Esophagus muscularis mucosa (tissue), 4 donors: ENCODE measurements at regions not wholly inside any gene's neighbourhood (a gene's known extent, or its start where the extent isn't known, plus 50 kb on each side); places are given as distances from the start of the nearest gene placed in this dataset.
"Not testable (repeated sequence)": the region's sequence is repeated elsewhere in the genome, so short reads cannot be mapped to it uniquely, and the experiment has no call there.

Experiments
- DNase-seq: peaks from one replicate; pipeline ENCODE4 v3.0.0-alpha.2; 2017; ENCODE audit errors: extremely low spot score
- H3K27ac ChIP-seq, 4 donors: fragments of 200-600 bp; sonication (generic); replicated peaks in 1 of 4; 1 replicate in 3 of 4; 2 replicates in 1 of 4; pipeline ENCODE4 v1.5.1; 2016 to 2019; ENCODE audit warnings: mild to moderate bottlenecking in 1 of 4
- H3K27me3 ChIP-seq, 4 donors: fragments of 200-600 bp; sonication (generic); one replicate each; pipeline versions ENCODE4 v1.5.1 to v1.6.0; 2016 to 2019
- H3K36me3 ChIP-seq, 4 donors: fragments of 200-600 bp; sonication (generic); one replicate each; pipeline ENCODE4 v1.5.1; 2016 to 2019
- H3K4me1 ChIP-seq, 4 donors: fragments of 200-600 bp; sonication (generic); one replicate each; pipeline ENCODE4 v1.5.1; 2016 to 2019
- H3K4me3 ChIP-seq, 4 donors: fragments of 200-600 bp; sonication (generic); 1 replicate in 2 of 4; 2 replicates in 2 of 4; pipeline ENCODE4 v1.5.1; 2016 to 2019; ENCODE audit warnings: mild to moderate bottlenecking in 4 of 4, moderate library complexity in 1 of 4
- H3K9me3 ChIP-seq, 4 donors: fragments of 200-600 bp; sonication (generic); 1 replicate in 3 of 4; 2 replicates in 1 of 4; pipeline ENCODE4 v1.5.1; 2016 to 2019
- POLR2AphosphoS5 ChIP-seq, 2 donors: sonication (generic); formaldehyde crosslinking; IDR thresholded peaks; one replicate each; pipeline ENCODE4 v1.6.1; 2017; ENCODE audit warnings: antibody characterized with exemption in 2 of 2
- WGBS: methylation state at CpG from one replicate; pipeline ENCODE4 v1.1.5; 2018; 5-methylcytosine and 5-hydroxymethylcytosine counted together
- intact Hi-C: fragments of 100-400 bp; cut with DNase I; formaldehyde crosslinking; loops from one replicate; pipeline ENCODE4 v1.15.1; 2023
- small RNA-seq, 3 donors: library from RNA; depleted of rRNA; stranded (forward); fragments of <200 nt; gene quantifications; one replicate each; pipeline ENCODE3, GENCODE V24; 2016

GRCh38 chr1:121116522-121117297 is 67.4 kb downstream of the FAM72B start:
- H3K27ac ChIP-seq: peak overlapping the region; percentile 66 to 80 (median 75)
- DNase-seq, H3K4me1 ChIP-seq, H3K9me3 ChIP-seq, H3K27me3 ChIP-seq, H3K36me3 ChIP-seq, intact Hi-C loops: not testable (repeated sequence)
- TF ChIP-seq POLR2AphosphoS5 (IDR thresholded peaks at IDR 0.05): peak in 1 of 2 donors; percentile 65
- 32% methylated on average over 7 of the region's 44 CpGs for whole genome bisulfite sequencing
- H3K4me3 ChIP-seq: peak overlapping the region; percentile 47 to 56 (median 52)

GRCh38 chr1:121117298-121117611 is 66.9 kb downstream of the FAM72B start:
- H3K4me1 ChIP-seq, DNase-seq, intact Hi-C loops, H3K27me3 ChIP-seq, H3K9me3 ChIP-seq, H3K36me3 ChIP-seq: not testable (repeated sequence)
- Histone ChIP-seq H3K4me3 (peak overlapping the region; percentile 47 to 56 (median 52)), H3K27ac (peak overlapping the region; percentile 66 to 80 (median 75))
- WGBS: 20% methylated on average over 10 of the region's 10 CpGs

DNA sequence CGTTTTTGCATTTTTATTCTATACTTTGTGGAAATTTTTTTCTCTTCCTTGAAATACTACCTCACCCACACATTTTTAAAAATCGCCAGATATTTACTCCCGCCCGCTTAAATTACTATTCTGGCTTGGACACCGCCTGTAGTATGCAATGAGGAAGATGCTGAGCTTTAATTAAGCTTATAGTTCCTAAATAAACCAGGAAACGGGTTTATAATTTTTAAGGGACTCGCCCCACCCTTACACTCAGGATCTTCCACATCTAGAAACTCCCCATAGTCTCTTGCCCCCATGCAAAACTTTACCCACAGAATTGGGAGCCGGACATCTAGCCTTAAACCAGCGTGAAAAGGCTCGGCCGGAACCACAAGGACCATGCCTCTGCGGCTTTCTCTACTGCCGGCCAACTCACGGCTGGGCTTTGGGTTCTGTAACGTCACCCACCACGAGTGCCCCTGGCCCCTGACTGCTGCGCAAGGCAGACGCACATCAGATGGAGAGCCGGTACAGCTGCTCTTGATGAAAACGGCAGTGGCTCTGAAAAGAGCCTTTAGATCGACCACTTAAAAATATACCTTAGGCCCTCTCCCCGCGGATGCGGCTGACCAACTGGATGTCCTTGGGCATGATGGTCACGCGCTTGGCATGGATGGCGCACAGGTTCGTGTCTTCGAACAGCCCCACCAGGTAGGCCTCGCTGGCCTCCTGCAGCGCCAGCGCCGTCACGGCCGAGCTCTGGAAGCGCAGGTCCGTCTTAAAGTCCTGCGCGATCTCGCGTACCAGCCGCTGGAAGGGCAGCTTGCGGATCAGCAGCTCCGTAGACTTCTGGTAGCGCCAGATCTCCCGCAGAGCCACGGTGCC is 66.3 kb downstream of the FAM72B start:
- DNase-seq: peak; percentile 47
- H3K4me1 ChIP-seq, H3K27me3 ChIP-seq, H3K36me3 ChIP-seq, H3K9me3 ChIP-seq, intact Hi-C loops: not testable (repeated sequence)
- peak overlapping the region; percentile 45 to 55 (median 51) for H3K4me3 ChIP-seq
- H3K27ac ChIP-seq: peak overlapping the region; percentile 71 to 85 (median 78)
- WGBS: no CpG with 5 or more reads among the region's 47 CpGs

Small RNA genes lying in the stretch of these regions (small RNA-seq; reads per million reads assigned to genes)
- gene RF00003 (0 reads per million in 3 donors), gene RNVU1-4 (0 reads per million in 3 donors)
